ENCODE measurements at regions not wholly inside any gene's neighbourhood (a gene's known extent, or its start where the extent isn't known, plus 50 kb on each side); places are given as distances from the start of the nearest gene placed in this dataset.

- TF ChIP-seq ZBTB40 (IDR thresholded peaks at IDR 0.05; ENCODE audit: borderline replicate concordance), result no peak
- no peak for TF ChIP-seq BCLAF1 (IDR thresholded peaks at IDR 0.05)
- TF ChIP-seq RAD51 (IDR thresholded peaks at IDR 0.05), result no peak
- no peak for TF ChIP-seq E4F1 (IDR thresholded peaks at IDR 0.05; ENCODE audit: borderline replicate concordance, partially characterized antibody)
- TF ChIP-seq CUX1 (IDR thresholded peaks at IDR 0.05; ENCODE audit: insufficient replicate concordance, low read depth, low read length), result no peak
- no peak for TF ChIP-seq RFX5 (IDR thresholded peaks at IDR 0.05; ENCODE audit: low read depth, low read length)
These were observed 110.3 kb upstream of the BTBD3 start (continued) for GRCh38 chr20:11807054-11808048.

Measured in GM12878 (cell line).